H1 (cell line): ENCODE measurements at regions not wholly inside any gene's neighbourhood (a gene's known extent, or its start where the extent isn't known, plus 50 kb on each side); places are given as distances from the start of the nearest gene placed in this dataset.

Experiments used
- ATF3 ChIP-seq: IDR thresholded peaks from 2 replicates; pipeline ENCODE4 v1.6.1; 2011; ENCODE audit warnings: low read depth, mild to moderate bottlenecking, low read length; ENCODE audit not compliant: insufficient read depth
- BACH1 ChIP-seq: IDR thresholded peaks from 2 replicates; pipeline ENCODE4 v1.6.1; 2012; ENCODE audit warnings: low read length, improper control_type of control experiment
- KDM5A ChIP-seq: fragments of 200-600 bp; IDR thresholded peaks from 2 replicates; pipeline ENCODE4 v1.7.1; 2012; ENCODE audit warnings: mild to moderate bottlenecking, low read length, inconsistent platforms, mixed read lengths
- RFX5 ChIP-seq: IDR thresholded peaks from 2 replicates; pipeline ENCODE4 v1.6.1; 2011; ENCODE audit warnings: low read depth, low read length, improper control_type of control experiment, borderline replicate concordance
- YY1 ChIP-seq: IDR thresholded peaks from 2 replicates; pipeline ENCODE4 v1.6.1; 2011; ENCODE audit warnings: low read depth, mild to moderate bottlenecking, low read length

GRCh38 chr13:50712881-50713280 is 130.6 kb downstream of the DLEU7 start (continued):
- TF ChIP-seq ATF3 (no peak), KDM5A (no peak), YY1 (no peak), BACH1 (no peak), RFX5 (no peak)
